DND-41 (cell line): ENCODE measurements at regions not wholly inside any gene's neighbourhood (a gene's known extent, or its start where the extent isn't known, plus 50 kb on each side); places are given as distances from the start of the nearest gene placed in this dataset.

Experiments used
- ATAC-seq: fragments of 200-7000 bp; cut with Tn5 transposase; 3 replicates; pipeline ENCODE4 v1.9.1; 2021; ENCODE audit warnings: low read depth; ENCODE audit not compliant: insufficient read depth
- DNase-seq: peaks from one replicate; pipeline ENCODE4 v3.0.0-alpha.2; 2020
- H2AFZ ChIP-seq: 2 replicates; pipeline ENCODE4 v1.6.0; 2012; ENCODE audit warnings: low read depth, low read length
- H3K27ac ChIP-seq: 2 replicates; pipeline ENCODE4 v1.5.1; 2012; ENCODE audit warnings: low read length, inconsistent platforms
- H3K27me3 ChIP-seq: fragments of 200-600 bp; sonication (generic); 2 replicates; pipeline ENCODE4 v1.6.0; 2012; ENCODE audit warnings: low read length, mild to moderate bottlenecking, inconsistent platforms; ENCODE audit not compliant: insufficient read depth, poor library complexity
- H3K36me3 ChIP-seq: 2 replicates; pipeline ENCODE4 v1.5.1; 2012; ENCODE audit warnings: low read length, inconsistent platforms; ENCODE audit not compliant: insufficient read depth
- H3K4me1 ChIP-seq: 2 replicates; pipeline ENCODE4 v1.5.1; 2012; ENCODE audit warnings: mild to moderate bottlenecking, low read length; ENCODE audit not compliant: insufficient read depth
- H3K4me2 ChIP-seq: 2 replicates; pipeline ENCODE4 v1.6.0; 2012; ENCODE audit warnings: mild to moderate bottlenecking, moderate library complexity, low read length, inconsistent platforms; ENCODE audit not compliant: insufficient read depth
- H3K4me3 ChIP-seq, 2 experiments: fragments of 200-600 bp in 1 of 2; shearing (Covaris generic) in 1 of 2; 2 replicates each; pipeline ENCODE4 v1.5.1; 2012 to 2016; ENCODE audit warnings: inconsistent platforms in 2 of 2, low read length in 2 of 2, mild to moderate bottlenecking in 2 of 2, low read depth in 1 of 2, moderate library complexity in 1 of 2
- H3K79me2 ChIP-seq: 2 replicates; pipeline ENCODE4 v1.6.0; 2012; ENCODE audit warnings: low read length, inconsistent platforms; ENCODE audit not compliant: insufficient read depth
- H3K9ac ChIP-seq: 2 replicates; pipeline ENCODE4 v1.6.0; 2012; ENCODE audit warnings: low read depth, mild to moderate bottlenecking, inconsistent platforms, low read length, moderate library complexity
- H3K9me3 ChIP-seq: 2 replicates; pipeline ENCODE4 v1.5.1; 2012; ENCODE audit warnings: low read length, moderate library complexity, mild to moderate bottlenecking, inconsistent platforms; ENCODE audit not compliant: insufficient read depth, severe bottlenecking
- H4K20me1 ChIP-seq: 2 replicates; pipeline ENCODE4 v1.6.0; 2012; ENCODE audit warnings: low read length; ENCODE audit not compliant: insufficient read depth
- EZH2 ChIP-seq: IDR thresholded peaks from 3 replicates; pipeline ENCODE4 v1.6.1; 2012; ENCODE audit warnings: borderline replicate concordance, low read depth, mild to moderate bottlenecking, moderate library complexity, low read length, inconsistent platforms; ENCODE audit not compliant: severe bottlenecking
- TF ChIP-seq, protein P1 (sequence below): IDR thresholded peaks from 2 replicates; pipeline ENCODE4 v1.5.1; 2012; ENCODE audit warnings: borderline replicate concordance, low read length, moderate library complexity, mild to moderate bottlenecking; ENCODE audit not compliant: poor library complexity, severe bottlenecking; ENCODE audit errors: extremely low read depth

GRCh38 chr20:53831228-53831627 is 237.6 kb upstream of the ZNF217 start:
- no peak overlapping the region for H2AFZ ChIP-seq

GRCh38 chr20:53829724-53830521 is 236.3 kb upstream of the ZNF217 start:
- Histone ChIP-seq H3K4me3 (peak overlapping the region in 1 of 2 experiments; percentile 8; a peak in 2 of 4 replicates), H3K27me3 (no peaks in the 10 kb centered on the region), H3K9ac (peak overlapping the region; percentile 46), H2AFZ (peak overlapping the region; percentile 61), H3K4me2 (peak overlapping the region; percentile 52), H4K20me1 (no peaks in the 10 kb centered on the region), H3K36me3 (no peaks in the 10 kb centered on the region), H3K9me3 (no peaks in the 10 kb centered on the region), H3K27ac (peak overlapping the region; percentile 75), H3K4me1 (peaks cover 46% of the 10 kb centered on the region), H3K79me2 (no peaks in the 10 kb centered on the region)
- TF ChIP-seq, protein P1, sequence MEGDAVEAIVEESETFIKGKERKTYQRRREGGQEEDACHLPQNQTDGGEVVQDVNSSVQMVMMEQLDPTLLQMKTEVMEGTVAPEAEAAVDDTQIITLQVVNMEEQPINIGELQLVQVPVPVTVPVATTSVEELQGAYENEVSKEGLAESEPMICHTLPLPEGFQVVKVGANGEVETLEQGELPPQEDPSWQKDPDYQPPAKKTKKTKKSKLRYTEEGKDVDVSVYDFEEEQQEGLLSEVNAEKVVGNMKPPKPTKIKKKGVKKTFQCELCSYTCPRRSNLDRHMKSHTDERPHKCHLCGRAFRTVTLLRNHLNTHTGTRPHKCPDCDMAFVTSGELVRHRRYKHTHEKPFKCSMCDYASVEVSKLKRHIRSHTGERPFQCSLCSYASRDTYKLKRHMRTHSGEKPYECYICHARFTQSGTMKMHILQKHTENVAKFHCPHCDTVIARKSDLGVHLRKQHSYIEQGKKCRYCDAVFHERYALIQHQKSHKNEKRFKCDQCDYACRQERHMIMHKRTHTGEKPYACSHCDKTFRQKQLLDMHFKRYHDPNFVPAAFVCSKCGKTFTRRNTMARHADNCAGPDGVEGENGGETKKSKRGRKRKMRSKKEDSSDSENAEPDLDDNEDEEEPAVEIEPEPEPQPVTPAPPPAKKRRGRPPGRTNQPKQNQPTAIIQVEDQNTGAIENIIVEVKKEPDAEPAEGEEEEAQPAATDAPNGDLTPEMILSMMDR, result no peak
- no peak for TF ChIP-seq EZH2
- ATAC-seq, result peak; percentile 68
- DNase-seq, result peak; percentile 47

More at GRCh38 chr20:53831228-53831627, 237.6 kb upstream of the ZNF217 start:
- Histone ChIP-seq H3K4me1 (peaks cover 51% of the 10 kb centered on the region), H3K27ac (no peak overlapping the region), H4K20me1 (no peaks in the 10 kb centered on the region), H3K36me3 (no peaks in the 10 kb centered on the region), H3K9me3 (no peaks in the 10 kb centered on the region), H3K4me2 (no peak overlapping the region), H3K27me3 (no peaks in the 10 kb centered on the region), H3K79me2 (no peaks in the 10 kb centered on the region), H3K9ac (no peak overlapping the region), H3K4me3 (no peak overlapping the region)
- no peak for DNase-seq
- ATAC-seq, result no peak
- TF ChIP-seq, protein P1, result no peak
- no peak for TF ChIP-seq EZH2

DNA sequence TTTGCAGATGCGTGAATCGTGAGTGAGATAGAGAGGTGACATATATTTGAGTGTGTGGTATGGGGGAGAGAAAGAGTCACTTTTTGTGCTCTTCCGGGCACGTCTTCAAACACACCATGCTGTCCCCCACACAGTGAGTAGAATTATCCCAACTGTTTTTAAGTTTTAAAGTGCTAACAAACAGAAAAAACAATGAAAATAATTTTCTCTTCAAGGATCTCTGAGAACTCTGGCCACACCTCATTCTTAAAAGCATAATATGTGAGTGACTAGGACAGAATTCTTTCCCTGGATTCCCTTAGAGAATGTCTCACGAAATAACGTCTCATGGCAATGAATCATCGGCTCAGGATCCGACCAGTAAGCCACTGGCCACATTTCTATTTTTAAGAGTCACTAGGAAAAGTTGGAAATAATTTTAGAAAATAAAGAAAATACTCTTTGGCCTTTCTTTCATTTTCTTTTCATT is 235.7 kb upstream of the ZNF217 start:
- peak overlapping the region; percentile 75 for H3K27ac ChIP-seq
- peaks cover 42% of the 10 kb centered on the region for H3K4me1 ChIP-seq
- ATAC-seq (peak; percentile 64), DNase-seq (no peak)
- TF ChIP-seq EZH2, result no peak
- TF ChIP-seq, protein P1, result no peak
- no peaks in the 10 kb centered on the region for H3K27me3 ChIP-seq
- peak overlapping the region; percentile 61 for H2AFZ ChIP-seq
- no peaks in the 10 kb centered on the region for H4K20me1 ChIP-seq
- H3K36me3 ChIP-seq, result no peaks in the 10 kb centered on the region
- H3K79me2 ChIP-seq, result no peaks in the 10 kb centered on the region
- H3K4me3 ChIP-seq, result peak overlapping the region in 1 of 2 experiments; percentile 12; a peak in 2 of 4 replicates
- H3K9me3 ChIP-seq, result no peaks in the 10 kb centered on the region
- H3K4me2 ChIP-seq, result peak overlapping the region; percentile 52
- H3K9ac ChIP-seq, result peak overlapping the region; percentile 46
